ENCODE measurements at regions not wholly inside any gene's neighbourhood (a gene's known extent, or its start where the extent isn't known, plus 50 kb on each side); places are given as distances from the start of the nearest gene placed in this dataset.

- H3K36me3 ChIP-seq (ENCODE audit: insufficient read depth), result no peaks in the 10 kb centered on the region
- no peak overlapping the region for H3K27ac ChIP-seq (ENCODE audit: low read depth)
- 92% methylated on average over 6 of the region's 6 CpGs for WGBS
- no peak overlapping the region for H3K4me3 ChIP-seq (ENCODE audit: low read depth, low read length)
- DNase-seq (ENCODE audit: extremely low spot score), result no peak
- H3K4me1 ChIP-seq (ENCODE audit: insufficient read depth), result no peaks in the 10 kb centered on the region
These were observed 455.1 kb downstream of the XYLT1 start for GRCh38 chr16:17015702-17016101.

- no peak overlapping the region for H3K4me3 ChIP-seq (ENCODE audit: low read depth, low read length)
These were observed 453.3 kb downstream of the XYLT1 start for GRCh38 chr16:17017442-17017841.

GRCh38 chr16:17018585-17018939 is 452.2 kb downstream of the XYLT1 start:
- DNase-seq (ENCODE audit: extremely low spot score), result no peak
- 11% methylated on average over 4 of the region's 4 CpGs for WGBS
- H3K36me3 ChIP-seq (ENCODE audit: insufficient read depth), result no peaks in the 10 kb centered on the region
- H3K4me3 ChIP-seq (ENCODE audit: low read depth, low read length), result no peak overlapping the region
- H3K4me1 ChIP-seq (ENCODE audit: insufficient read depth), result no peaks in the 10 kb centered on the region
- H3K27ac ChIP-seq (ENCODE audit: low read depth), result no peak overlapping the region

More at GRCh38 chr16:17017442-17017841, 453.3 kb downstream of the XYLT1 start:
- no peak for DNase-seq (ENCODE audit: extremely low spot score)
- Histone ChIP-seq H3K27ac (ENCODE audit: low read depth) (no peak overlapping the region), H3K36me3 (ENCODE audit: insufficient read depth) (no peaks in the 10 kb centered on the region), H3K4me1 (ENCODE audit: insufficient read depth) (no peaks in the 10 kb centered on the region)

- H3K4me3 ChIP-seq (ENCODE audit: low read depth, low read length), result no peak overlapping the region
- no peaks in the 10 kb centered on the region for H3K36me3 ChIP-seq (ENCODE audit: insufficient read depth)
- DNase-seq (ENCODE audit: extremely low spot score), result no peak
These were observed 451.4 kb downstream of the XYLT1 start for GRCh38 chr16:17019366-17019765.

GRCh38 chr16:17023606-17024005 is 447.2 kb downstream of the XYLT1 start:
- no peak for DNase-seq (ENCODE audit: extremely low spot score)
- WGBS, result 56% methylated on average over 4 of the region's 4 CpGs
- Histone ChIP-seq H3K36me3 (ENCODE audit: insufficient read depth) (no peaks in the 10 kb centered on the region), H3K4me3 (ENCODE audit: low read depth, low read length) (no peak overlapping the region), H3K4me1 (ENCODE audit: insufficient read depth) (no peaks in the 10 kb centered on the region), H3K27ac (ENCODE audit: low read depth) (no peak overlapping the region)

More at GRCh38 chr16:17019366-17019765, 451.4 kb downstream of the XYLT1 start:
- H3K4me1 ChIP-seq (ENCODE audit: insufficient read depth), result no peaks in the 10 kb centered on the region
- H3K27ac ChIP-seq (ENCODE audit: low read depth), result no peak overlapping the region

GRCh38 chr16:17024514-17024913 is 446.2 kb downstream of the XYLT1 start:
- Histone ChIP-seq H3K27ac (ENCODE audit: low read depth) (no peak overlapping the region), H3K4me3 (ENCODE audit: low read depth, low read length) (no peak overlapping the region), H3K4me1 (ENCODE audit: insufficient read depth) (no peaks in the 10 kb centered on the region), H3K36me3 (ENCODE audit: insufficient read depth) (no peaks in the 10 kb centered on the region)
- DNase-seq (ENCODE audit: extremely low spot score), result no peak
- 77% methylated on average over 7 of the region's 7 CpGs for WGBS

GRCh38 chr16:17026600-17027242 is 444.0 kb downstream of the XYLT1 start:
- WGBS, result 57% methylated on average over 2 of the region's 2 CpGs
- H3K27ac ChIP-seq (ENCODE audit: low read depth), result no peak overlapping the region
- H3K36me3 ChIP-seq (ENCODE audit: insufficient read depth), result no peaks in the 10 kb centered on the region

GRCh38 chr16:17027488-17028129 is 443.2 kb downstream of the XYLT1 start:
- DNase-seq (ENCODE audit: extremely low spot score), result no peak
- Histone ChIP-seq H3K36me3 (ENCODE audit: insufficient read depth) (no peaks in the 10 kb centered on the region), H3K27ac (ENCODE audit: low read depth) (no peak overlapping the region), H3K4me3 (ENCODE audit: low read depth, low read length) (no peak overlapping the region), H3K4me1 (ENCODE audit: insufficient read depth) (no peaks in the 10 kb centered on the region)
- 78% methylated on average over 6 of the region's 6 CpGs for WGBS

More at GRCh38 chr16:17026600-17027242, 444.0 kb downstream of the XYLT1 start:
- DNase-seq (ENCODE audit: extremely low spot score), result no peak
- Histone ChIP-seq H3K4me1 (ENCODE audit: insufficient read depth) (no peaks in the 10 kb centered on the region), H3K4me3 (ENCODE audit: low read depth, low read length) (no peak overlapping the region)

GRCh38 chr16:17029602-17030350 is 441.0 kb downstream of the XYLT1 start:
- H3K27ac ChIP-seq (ENCODE audit: low read depth), result no peak overlapping the region
- DNase-seq (ENCODE audit: extremely low spot score), result no peak
- WGBS, result 25% methylated on average over 1 of the region's 1 CpG
- no peak overlapping the region for H3K4me3 ChIP-seq (ENCODE audit: low read depth, low read length)
- H3K36me3 ChIP-seq (ENCODE audit: insufficient read depth), result no peaks in the 10 kb centered on the region
- H3K4me1 ChIP-seq (ENCODE audit: insufficient read depth), result no peaks in the 10 kb centered on the region

- no peak for DNase-seq (ENCODE audit: extremely low spot score)
- no peaks in the 10 kb centered on the region for H3K4me1 ChIP-seq (ENCODE audit: insufficient read depth)
- H3K36me3 ChIP-seq (ENCODE audit: insufficient read depth), result no peaks in the 10 kb centered on the region
- no peak overlapping the region for H3K27ac ChIP-seq (ENCODE audit: low read depth)
- WGBS, result 81% methylated on average over 1 of the region's 1 CpG
- no peak overlapping the region for H3K4me3 ChIP-seq (ENCODE audit: low read depth, low read length)
These were observed 439.1 kb downstream of the XYLT1 start for GRCh38 chr16:17031484-17032268.

- Histone ChIP-seq H3K4me1 (ENCODE audit: insufficient read depth) (no peaks in the 10 kb centered on the region), H3K36me3 (ENCODE audit: insufficient read depth) (no peaks in the 10 kb centered on the region), H3K27ac (ENCODE audit: low read depth) (no peak overlapping the region), H3K4me3 (ENCODE audit: low read depth, low read length) (no peak overlapping the region)
- 79% methylated on average over 6 of the region's 6 CpGs for WGBS
- no peak for DNase-seq (ENCODE audit: extremely low spot score)
These were observed 438.4 kb downstream of the XYLT1 start for GRCh38 chr16:17032332-17032731.

GRCh38 chr16:17034477-17035252 is 436.1 kb downstream of the XYLT1 start:
- DNase-seq (ENCODE audit: extremely low spot score), result no peak
- 37% methylated on average over 1 of the region's 1 CpG for WGBS
- H3K4me1 ChIP-seq (ENCODE audit: insufficient read depth), result no peaks in the 10 kb centered on the region
- no peaks in the 10 kb centered on the region for H3K36me3 ChIP-seq (ENCODE audit: insufficient read depth)
- no peak overlapping the region for H3K27ac ChIP-seq (ENCODE audit: low read depth)
- no peak overlapping the region for H3K4me3 ChIP-seq (ENCODE audit: low read depth, low read length)

GRCh38 chr16:17037499-17037898 is 433.3 kb downstream of the XYLT1 start:
- 63% methylated on average over 5 of the region's 5 CpGs for WGBS
- no peaks in the 10 kb centered on the region for H3K36me3 ChIP-seq (ENCODE audit: insufficient read depth)
- no peaks in the 10 kb centered on the region for H3K4me1 ChIP-seq (ENCODE audit: insufficient read depth)
- no peak overlapping the region for H3K27ac ChIP-seq (ENCODE audit: low read depth)
- no peak for DNase-seq (ENCODE audit: extremely low spot score)
- no peak overlapping the region for H3K4me3 ChIP-seq (ENCODE audit: low read depth, low read length)
